NT2/D1 (cell line): ENCODE measurements at regions not wholly inside any gene's neighbourhood (a gene's known extent, or its start where the extent isn't known, plus 50 kb on each side); places are given as distances from the start of the nearest gene placed in this dataset.

Experiments
- DNase-seq: peaks from one replicate; pipeline ENCODE4 v3.0.0-alpha.2; 2011; ENCODE audit warnings: low read depth, low spot score
- H3K27me3 ChIP-seq: 2 replicates; pipeline ENCODE4 v1.6.0; 2011; ENCODE audit warnings: mild to moderate bottlenecking; ENCODE audit not compliant: insufficient read length, insufficient read depth
- H3K36me3 ChIP-seq: 2 replicates; pipeline ENCODE4 v1.6.1; 2011; ENCODE audit warnings: mild to moderate bottlenecking, low read length, mixed read lengths; ENCODE audit not compliant: insufficient read depth, insufficient read length
- H3K4me1 ChIP-seq: 2 replicates; pipeline ENCODE4 v1.5.1; 2011; ENCODE audit not compliant: insufficient read depth, insufficient read length
- H3K4me3 ChIP-seq: 2 replicates; pipeline ENCODE4 v1.5.1; 2011; ENCODE audit warnings: low read depth; ENCODE audit not compliant: insufficient read length
- H3K9ac ChIP-seq: 2 replicates; pipeline ENCODE4 v1.6.0; 2011; ENCODE audit warnings: low read depth; ENCODE audit not compliant: insufficient read length
- H3K9me3 ChIP-seq: 2 replicates; pipeline ENCODE4 v1.5.1; 2011; ENCODE audit warnings: mild to moderate bottlenecking, low read length; ENCODE audit not compliant: insufficient read depth
- SUZ12 ChIP-seq: IDR thresholded peaks from 2 replicates; pipeline ENCODE4 v1.6.1; 2011; ENCODE audit not compliant: insufficient read length, insufficient read depth; ENCODE audit errors: extremely low read depth
- YY1 ChIP-seq: IDR thresholded peaks from 2 replicates; pipeline ENCODE4 v1.6.1; 2011; ENCODE audit not compliant: insufficient read length, insufficient read depth
- ZNF274 ChIP-seq: IDR thresholded peaks from 2 replicates; pipeline ENCODE4 v1.6.1; 2011; ENCODE audit warnings: mild to moderate bottlenecking, low read depth, low read length

DNA sequence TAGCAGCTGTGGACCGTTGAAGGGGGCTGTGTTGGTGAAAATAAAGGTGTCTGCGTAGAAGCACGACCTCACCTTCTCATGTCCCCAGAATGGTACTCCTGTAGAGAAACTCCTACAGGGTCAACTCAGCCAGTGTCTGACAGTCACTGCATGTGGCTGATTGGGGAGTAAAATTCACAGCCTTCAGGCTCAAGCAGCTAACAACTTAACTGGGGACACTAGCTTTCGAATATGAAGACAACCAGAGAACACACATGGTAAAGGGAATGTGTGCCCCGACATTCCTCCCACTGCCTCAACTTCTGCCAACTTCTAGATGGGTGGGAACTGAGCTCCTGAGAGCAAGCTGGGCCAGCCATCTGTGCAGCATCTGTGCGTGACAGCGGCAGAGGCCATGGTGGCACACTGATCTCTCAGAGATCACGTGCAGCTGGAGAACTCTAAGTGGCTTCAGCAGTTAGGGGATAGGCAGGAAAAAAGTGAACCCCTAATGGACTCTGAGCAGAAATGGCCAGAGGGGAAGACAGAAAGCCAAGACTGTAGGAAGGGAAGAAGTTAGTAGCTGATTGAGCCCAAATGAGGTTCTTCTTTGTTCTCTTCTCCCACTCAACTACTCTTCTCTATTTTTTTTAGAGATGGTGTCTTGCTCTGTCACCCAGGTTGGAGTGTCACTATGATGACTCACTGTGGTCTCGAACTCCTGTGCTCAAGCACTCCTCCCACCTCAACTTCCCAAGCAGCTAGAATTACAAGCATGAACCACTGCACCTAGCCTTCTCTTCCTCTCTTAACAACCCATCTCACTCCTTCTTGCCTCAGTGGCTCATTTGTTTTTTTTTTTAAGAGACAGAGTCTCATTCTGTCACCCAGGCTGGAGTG is 280.8 kb downstream of the ZEB1 start:
- TF ChIP-seq SUZ12 (no peak), YY1 (no peak), ZNF274 (no peak)
- Histone ChIP-seq H3K9ac (no peak overlapping the region), H3K27me3 (no peaks in the 10 kb centered on the region), H3K9me3 (no peaks in the 10 kb centered on the region), H3K36me3 (no peaks in the 10 kb centered on the region), H3K4me3 (no peak overlapping the region), H3K4me1 (no peaks in the 10 kb centered on the region)
- no peak for DNase-seq

DNA sequence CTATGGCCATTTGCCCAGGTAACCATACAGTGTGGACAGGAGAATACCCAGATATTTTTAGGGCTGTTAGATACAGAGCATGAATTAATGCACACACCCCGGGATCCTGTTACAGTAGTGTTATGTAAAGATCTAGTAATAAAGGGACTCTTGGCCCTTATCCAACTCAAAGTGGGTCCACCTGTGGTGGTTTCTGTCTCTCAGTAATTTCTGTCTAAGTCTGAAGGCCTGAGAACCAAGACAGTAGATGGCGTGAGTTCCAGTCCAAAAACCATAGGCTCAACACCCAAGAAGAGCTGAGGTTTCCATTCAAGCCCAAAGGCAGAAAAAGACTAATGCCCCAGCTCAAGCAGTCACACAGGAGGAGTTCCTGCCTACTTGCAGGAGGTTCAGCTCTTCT is 277.7 kb downstream of the ZEB1 start:
- no peak for DNase-seq
- no peak for TF ChIP-seq YY1
- TF ChIP-seq ZNF274: no peak
- TF ChIP-seq SUZ12: no peak
- H3K36me3 ChIP-seq: no peaks in the 10 kb centered on the region

DNA sequence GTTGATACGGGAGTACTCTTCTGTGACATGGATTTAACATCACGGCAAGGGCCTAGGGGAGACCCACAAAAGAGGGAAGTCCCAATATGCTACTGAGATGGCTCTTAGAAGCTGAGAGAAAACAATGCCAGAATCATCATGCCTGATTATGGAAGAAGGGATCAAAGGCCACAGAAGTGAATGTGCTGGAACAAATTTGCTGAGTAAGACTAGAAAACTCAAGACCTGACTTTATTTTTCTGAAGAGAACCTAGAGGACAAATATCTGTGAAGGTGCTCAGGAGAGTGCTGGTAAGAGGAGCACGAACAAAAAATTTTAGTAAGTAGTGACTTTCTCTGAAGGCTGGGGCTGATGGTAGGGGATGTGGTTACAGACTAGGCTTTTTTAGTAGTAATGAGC is 277.0 kb downstream of the ZEB1 start:
- Histone ChIP-seq H3K4me1 (no peaks in the 10 kb centered on the region), H3K9me3 (no peaks in the 10 kb centered on the region), H3K9ac (no peak overlapping the region), H3K27me3 (no peaks in the 10 kb centered on the region), H3K4me3 (no peak overlapping the region), H3K36me3 (no peaks in the 10 kb centered on the region)
- no peak for TF ChIP-seq SUZ12
- TF ChIP-seq ZNF274: no peak
- TF ChIP-seq YY1: no peak
- DNase-seq: no peak

More for the DNA sequence above, 277.7 kb downstream of the ZEB1 start:
- Histone ChIP-seq H3K4me3 (no peak overlapping the region), H3K27me3 (no peaks in the 10 kb centered on the region), H3K9me3 (no peaks in the 10 kb centered on the region), H3K4me1 (no peaks in the 10 kb centered on the region), H3K9ac (no peak overlapping the region)

DNA sequence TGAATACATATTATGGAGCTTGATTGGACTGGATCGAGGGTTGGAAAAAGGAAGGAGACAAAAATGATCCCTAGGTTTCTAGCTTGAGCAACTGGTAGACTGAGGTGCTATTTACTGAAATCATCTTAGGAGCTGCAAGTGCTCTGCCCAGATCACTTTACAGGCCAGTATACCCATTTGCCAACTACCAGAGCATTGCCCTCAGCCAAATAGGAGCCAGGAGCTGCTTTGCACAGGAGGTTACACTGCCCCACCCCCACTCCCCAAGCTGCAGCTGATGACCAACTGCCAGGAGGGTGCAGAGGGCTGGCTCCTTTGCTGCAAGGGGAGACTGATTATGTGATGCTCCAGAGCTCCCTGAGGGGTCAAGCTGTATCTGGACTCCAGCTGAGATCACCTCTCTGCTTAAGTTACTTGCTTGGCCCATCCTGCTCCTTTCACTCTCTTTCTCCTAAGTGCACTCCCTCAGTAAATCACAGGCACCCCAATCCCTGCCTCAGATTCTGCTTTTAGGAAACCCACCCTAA is 275.4 kb downstream of the ZEB1 start:
- no peak for DNase-seq
- no peaks in the 10 kb centered on the region for H3K4me1 ChIP-seq
- no peak overlapping the region for H3K4me3 ChIP-seq
- TF ChIP-seq ZNF274: no peak
- no peak for TF ChIP-seq YY1
- TF ChIP-seq SUZ12: no peak
- no peaks in the 10 kb centered on the region for H3K27me3 ChIP-seq
- H3K36me3 ChIP-seq: no peaks in the 10 kb centered on the region
- no peaks in the 10 kb centered on the region for H3K9me3 ChIP-seq
- H3K9ac ChIP-seq: no peak overlapping the region

DNA sequence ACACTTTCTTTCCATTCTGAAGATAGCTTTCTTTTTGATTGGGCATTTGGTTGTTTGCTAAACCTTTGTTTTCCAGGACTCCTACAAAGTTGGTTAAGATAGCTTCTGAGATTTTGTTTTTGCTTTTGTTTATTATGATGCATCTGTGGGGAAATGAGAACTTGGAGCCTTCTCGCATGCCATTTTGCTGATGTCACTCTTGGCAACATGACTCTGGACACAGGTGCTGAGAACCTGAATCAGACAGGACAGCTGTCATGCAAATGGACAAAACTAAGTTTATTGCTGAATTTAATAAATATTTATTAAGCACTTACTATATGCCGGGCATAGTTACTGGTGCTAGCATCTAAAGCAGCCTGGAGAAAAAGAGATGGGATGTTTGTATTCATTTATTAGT is 274.1 kb downstream of the ZEB1 start:
- Histone ChIP-seq H3K36me3 (no peaks in the 10 kb centered on the region), H3K27me3 (no peaks in the 10 kb centered on the region), H3K4me3 (no peak overlapping the region), H3K4me1 (no peaks in the 10 kb centered on the region), H3K9me3 (no peaks in the 10 kb centered on the region), H3K9ac (no peak overlapping the region)
- no peak for DNase-seq
- TF ChIP-seq YY1 (no peak), SUZ12 (no peak)

DNA sequence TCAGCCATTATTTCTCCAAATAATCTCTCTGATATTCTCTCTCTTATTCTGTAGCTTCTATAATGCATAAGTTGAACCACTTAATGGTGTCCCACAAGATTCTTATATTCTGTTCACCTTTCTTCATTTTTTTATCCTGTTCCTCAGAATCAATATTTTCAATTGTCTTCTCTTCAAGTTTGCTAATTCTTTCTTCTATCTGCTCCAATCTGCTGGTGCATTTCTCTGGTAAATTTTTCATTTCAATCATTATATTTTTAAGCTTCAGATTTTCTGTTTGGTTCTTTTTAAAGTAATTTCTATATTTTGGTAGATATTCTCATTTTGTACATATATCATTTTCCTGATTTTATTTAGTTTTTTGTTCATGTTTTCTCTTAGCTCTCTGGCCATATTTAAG is 272.6 kb downstream of the ZEB1 start:
- Histone ChIP-seq H3K9me3 (no peaks in the 10 kb centered on the region; the same call in 1 of the 2 replicates), H3K36me3 (no peaks in the 10 kb centered on the region), H3K4me1 (no peaks in the 10 kb centered on the region), H3K27me3 (no peaks in the 10 kb centered on the region), H3K4me3 (no peak overlapping the region), H3K9ac (no peak overlapping the region)
- TF ChIP-seq YY1 (no peak), ZNF274 (no peak), SUZ12 (no peak)
- DNase-seq: no peak

DNA sequence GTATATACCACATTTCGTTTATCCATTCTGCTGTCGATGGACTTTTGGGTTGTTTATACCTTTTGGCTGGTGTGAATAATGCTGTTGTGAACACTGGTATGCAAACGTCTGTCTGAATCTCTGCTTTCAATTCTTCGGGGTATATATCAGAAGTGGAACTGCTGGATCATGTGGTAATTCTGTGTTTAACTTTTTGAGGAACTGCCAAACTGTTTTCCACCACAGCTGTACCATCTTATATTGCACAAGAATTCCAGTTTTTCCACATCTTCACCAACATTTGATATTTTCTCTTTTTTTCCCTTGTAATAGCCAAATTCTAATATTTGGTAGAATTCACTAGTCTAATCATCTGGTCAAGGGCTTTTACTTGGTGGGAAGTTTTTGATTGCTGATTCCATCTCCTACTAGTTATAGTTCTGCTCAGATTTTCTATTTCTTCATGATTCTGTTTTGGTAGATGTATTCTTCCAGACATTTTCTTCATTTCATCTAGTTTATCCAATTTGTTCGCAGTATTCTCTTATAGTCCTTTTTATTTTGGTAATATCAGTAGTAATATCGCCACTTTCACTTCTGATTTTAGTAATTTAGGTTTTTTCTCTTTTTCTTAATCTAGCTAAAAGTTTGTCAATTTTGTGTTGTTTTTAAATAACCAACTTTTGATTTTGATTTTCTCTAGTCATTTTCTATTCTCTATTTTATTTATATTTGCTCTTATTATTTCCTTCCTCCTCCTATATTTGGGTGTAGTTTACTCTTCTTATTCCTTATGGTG is 271.2 kb downstream of the ZEB1 start:
- Histone ChIP-seq H3K4me1 (no peaks in the 10 kb centered on the region), H3K36me3 (no peaks in the 10 kb centered on the region), H3K9me3 (no peaks in the 10 kb centered on the region; the same call in 1 of the 2 replicates), H3K9ac (no peak overlapping the region), H3K4me3 (no peak overlapping the region), H3K27me3 (no peaks in the 10 kb centered on the region)
- no peak for DNase-seq
- TF ChIP-seq YY1: no peak
- no peak for TF ChIP-seq SUZ12
- TF ChIP-seq ZNF274: no peak
